ENCODE measurements at regions not wholly inside any gene's neighbourhood (a gene's known extent, or its start where the extent isn't known, plus 50 kb on each side); places are given as distances from the start of the nearest gene placed in this dataset.

GRCh38 chr2:12968399-12968798, 251.7 kb downstream of the TRIB2 start:
- no peak for DNase-seq (ENCODE audit: low read depth in 1 of 2, low spot score in 1 of 2)
- TF ChIP-seq CTCF (IDR thresholded peaks at IDR 0.05; ENCODE audit: insufficient read depth, low read length) (no peak), POLR2AphosphoS5 (IDR thresholded peaks at IDR 0.05; ENCODE audit: low read depth) (no peak), REST (IDR thresholded peaks at IDR 0.05; ENCODE audit: insufficient replicate concordance, low read depth) (no peak), SPI1 (IDR thresholded peaks at IDR 0.05; ENCODE audit: borderline replicate concordance, low read depth) (no peak), GABPA (IDR thresholded peaks at IDR 0.05; ENCODE audit: low read depth) (no peak)
- no peak overlapping the region for H3K4me3 ChIP-seq (replicated peaks; ENCODE audit: insufficient read depth, low read length)
- no peaks in the 10 kb centered on the region for H3K27me3 ChIP-seq (ENCODE audit: insufficient read depth, poor library complexity, severe bottlenecking)
- H3K27ac ChIP-seq (replicated peaks), result no peak overlapping the region

DNA sequence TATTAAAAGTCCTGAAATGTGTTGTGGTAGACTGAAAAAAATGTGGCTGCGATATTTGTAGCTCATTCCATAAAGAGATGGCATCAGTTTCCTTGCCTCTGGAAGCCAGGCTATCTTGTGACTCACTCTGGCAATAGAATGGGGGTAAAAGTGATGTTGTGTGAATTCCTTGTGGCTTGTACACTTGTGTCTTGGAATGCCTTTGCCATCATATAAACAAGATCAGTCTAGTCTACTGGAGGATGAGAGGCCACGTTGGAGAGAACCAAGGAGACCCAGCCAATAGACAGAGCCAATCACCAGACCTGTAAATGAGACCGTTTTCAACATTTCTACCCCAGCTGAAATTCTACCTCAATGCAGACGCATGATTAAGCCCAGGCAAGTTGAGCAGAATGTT, 254.1 kb downstream of the TRIB2 start:
- Histone ChIP-seq H3K27me3 (ENCODE audit: insufficient read depth, poor library complexity, severe bottlenecking) (no peaks in the 10 kb centered on the region), H3K27ac (replicated peaks) (no peak overlapping the region), H3K4me3 (replicated peaks; ENCODE audit: insufficient read depth, low read length) (no peak overlapping the region)
- no peak for TF ChIP-seq CTCF (IDR thresholded peaks at IDR 0.05; ENCODE audit: insufficient read depth, low read length)
- no peak for DNase-seq (ENCODE audit: low read depth in 1 of 2, low spot score in 1 of 2)

DNA sequence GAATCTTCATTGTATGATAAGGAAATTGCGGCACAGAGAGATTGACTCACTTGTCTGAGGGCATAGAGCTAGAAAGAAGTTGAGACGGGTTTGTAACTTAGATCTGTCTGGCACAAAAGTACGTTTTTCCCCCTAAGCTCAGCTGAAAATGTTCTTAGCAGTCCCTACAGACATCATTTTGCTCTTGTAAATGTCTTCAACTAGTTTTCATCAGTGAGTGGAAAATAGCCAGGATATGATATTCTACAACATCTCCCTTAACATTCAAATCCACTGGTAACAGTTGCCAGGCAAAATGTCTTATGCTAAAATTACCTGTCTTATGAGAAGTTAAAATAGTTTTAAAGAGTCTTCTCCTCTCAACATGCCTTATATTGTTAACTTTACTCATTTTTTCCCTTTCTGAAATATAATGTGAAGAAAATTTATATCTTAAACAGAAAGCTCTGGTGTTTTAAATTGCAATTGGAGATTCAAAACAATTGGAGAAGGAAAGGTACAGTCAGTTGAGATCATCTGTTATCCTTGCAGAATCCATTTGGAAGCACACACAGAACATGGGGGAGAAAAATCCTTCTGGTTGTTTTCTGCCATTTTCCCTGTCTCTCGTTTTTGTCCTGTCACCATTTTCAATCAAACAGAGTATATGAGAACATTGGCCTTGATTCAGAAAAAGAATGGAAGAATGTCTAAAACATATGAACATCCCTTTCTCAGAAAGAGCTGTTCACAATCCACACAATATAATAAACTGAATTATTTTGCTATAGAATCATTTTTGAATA, 255.0 kb downstream of the TRIB2 start:
- Histone ChIP-seq H3K4me3 (replicated peaks; ENCODE audit: insufficient read depth, low read length) (no peak overlapping the region), H3K27me3 (ENCODE audit: insufficient read depth, poor library complexity, severe bottlenecking) (no peaks in the 10 kb centered on the region), H3K27ac (replicated peaks) (no peak overlapping the region)
- no peak for DNase-seq (ENCODE audit: low read depth in 1 of 2, low spot score in 1 of 2)
- TF ChIP-seq CTCF (IDR thresholded peaks at IDR 0.05; ENCODE audit: insufficient read depth, low read length) (no peak), POLR2AphosphoS5 (IDR thresholded peaks at IDR 0.05; ENCODE audit: low read depth) (no peak), GABPA (IDR thresholded peaks at IDR 0.05; ENCODE audit: low read depth) (no peak), REST (IDR thresholded peaks at IDR 0.05; ENCODE audit: insufficient replicate concordance, low read depth) (no peak), SPI1 (IDR thresholded peaks at IDR 0.05; ENCODE audit: borderline replicate concordance, low read depth) (no peak)
